Activated CD4-positive, alpha-beta T cell treated with anti-CD3 and anti-CD28 coated beads for 36 hours (primary cell): ENCODE measurements at regions not wholly inside any gene's neighbourhood (a gene's known extent, or its start where the extent isn't known, plus 50 kb on each side); places are given as distances from the start of the nearest gene placed in this dataset.
"Not testable (repeated sequence)": the region's sequence is repeated elsewhere in the genome, so short reads cannot be mapped to it uniquely, and the experiment has no call there.

Experiments used
- ATAC-seq: fragments of 200-7000 bp; cut with Tn5 transposase; one replicate; pipeline ENCODE4 v1.10.0; 2021; ENCODE audit warnings: mild to moderate bottlenecking, moderate library complexity
- CTCF ChIA-PET: fragments of 350-600 bp; sonication (Branson Sonifier 250); formaldehyde crosslinking; loops from one replicate; lab custom pipeline; 2021; ENCODE audit warnings: antibody characterized with exemption; lab: Charles Lee
- POLR2A ChIA-PET: fragments of 350-600 bp; sonication (Branson Sonifier 250); formaldehyde crosslinking; loops from one replicate; lab custom pipeline; 2021; ENCODE audit warnings: antibody characterized with exemption, inconsistent platforms; lab: Charles Lee
- DNase-seq: peaks from one replicate; pipeline ENCODE4 v3.0.0-alpha.2; 2020
- H3K27ac Mint-ChIP-seq: one replicate; pipeline ENCODE4 v1.8.0; 2021; ENCODE audit warnings: mixed read lengths
- H3K27me3 Mint-ChIP-seq: one replicate; pipeline ENCODE4 v1.8.0; 2021; ENCODE audit warnings: mixed read lengths
- H3K36me3 Mint-ChIP-seq: one replicate; pipeline ENCODE4 v1.8.0; 2021; ENCODE audit warnings: low read depth, mixed read lengths
- H3K4me1 Mint-ChIP-seq: one replicate; pipeline ENCODE4 v1.8.0; 2021; ENCODE audit warnings: mixed read lengths
- H3K4me3 Mint-ChIP-seq: one replicate; pipeline ENCODE4 v1.8.0; 2021; ENCODE audit warnings: mild to moderate bottlenecking, moderate library complexity, mixed read lengths
- H3K9me3 Mint-ChIP-seq: one replicate; pipeline ENCODE4 v1.8.0; 2021; ENCODE audit warnings: low read depth, mixed read lengths
- intact Hi-C, 2 experiments: fragments of 100-400 bp; cut with DNase I in 1 of 2; cut with micrococcal nuclease in 1 of 2; formaldehyde crosslinking; loops; one replicate each; pipeline versions ENCODE4 v1.14.2 to v1.15.1; 2022 to 2024; cut with DNase I, micrococcal nuclease

DNA sequence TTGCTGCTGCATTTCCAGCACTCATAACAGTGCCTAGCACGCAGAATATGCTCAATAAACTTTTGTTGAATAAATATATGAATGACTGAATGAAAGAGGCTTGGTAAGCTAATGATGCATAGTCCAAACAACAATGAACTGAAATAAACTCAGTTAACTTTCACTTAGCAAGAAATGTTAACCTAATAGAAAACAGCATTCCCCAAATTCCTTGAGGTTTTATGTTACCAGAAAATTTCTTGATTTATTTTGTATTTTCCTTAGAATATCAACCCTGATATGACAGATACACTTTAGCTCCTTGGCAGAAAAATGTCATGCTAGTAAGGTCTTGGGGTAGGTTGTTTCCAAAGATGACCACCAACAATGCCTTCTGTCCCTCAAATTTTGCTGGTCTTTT lies 217.4 kb downstream of the KCNE4 start:
- no peaks in the 10 kb centered on the region for H3K27me3 Mint-ChIP-seq
- no peaks in the 10 kb centered on the region for H3K4me1 Mint-ChIP-seq
- ATAC-seq (no peak), DNase-seq (no peak)
- intact Hi-C loops: no loop called here
- peaks cover 4% of the 10 kb centered on the region for H3K9me3 Mint-ChIP-seq
- no peak overlapping the region for H3K27ac Mint-ChIP-seq
- ChIA-PET CTCF (interaction anchor here (0.9 kb wide), 1 partner anchor 264 kb away, joined by 3 read pairs; no protein-coding TSS in a partner anchor), POLR2A (no interaction called here)
- H3K36me3 Mint-ChIP-seq: no peaks in the 10 kb centered on the region
- no peak overlapping the region for H3K4me3 Mint-ChIP-seq

DNA sequence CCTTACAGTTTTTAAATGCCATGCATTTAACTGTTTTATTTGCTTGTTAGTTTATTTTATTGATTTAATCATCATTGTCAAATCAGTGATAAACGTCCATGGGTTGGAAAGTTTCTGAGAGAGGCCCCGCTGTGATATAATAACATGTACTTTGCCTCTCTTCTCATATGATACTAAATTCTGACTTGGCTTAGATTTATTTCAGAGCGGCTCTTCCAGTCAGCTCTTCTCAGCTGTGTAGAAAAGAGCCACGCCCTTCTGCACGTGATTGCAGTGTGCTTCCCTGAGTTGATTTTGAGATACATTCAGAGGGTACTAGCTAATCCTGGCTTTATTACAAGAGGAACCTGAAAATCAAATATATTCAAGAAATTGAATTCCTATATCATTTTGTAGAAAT lies 218.6 kb downstream of the KCNE4 start:
- intact Hi-C loops: no loop called here
- no peaks in the 10 kb centered on the region for H3K27me3 Mint-ChIP-seq
- ATAC-seq (no peak), DNase-seq (no peak)
- CTCF ChIA-PET: interaction anchor here (0.9 kb wide), 1 partner anchor 263 kb away, joined by 3 read pairs; no protein-coding TSS in a partner anchor
- POLR2A ChIA-PET: no interaction called here
- H3K9me3 Mint-ChIP-seq: peaks cover 4% of the 10 kb centered on the region
- H3K4me3 Mint-ChIP-seq: no peak overlapping the region
- H3K4me1 Mint-ChIP-seq: no peaks in the 10 kb centered on the region
- no peaks in the 10 kb centered on the region for H3K36me3 Mint-ChIP-seq
- H3K27ac Mint-ChIP-seq: no peak overlapping the region

GRCh38 chr2:223273995-223274394 lies 222.0 kb downstream of the KCNE4 start:
- no peaks in the 10 kb centered on the region for H3K4me1 Mint-ChIP-seq
- intact Hi-C loops: no loop called here
- ATAC-seq (no peak), DNase-seq (no peak)
- H3K9me3 Mint-ChIP-seq: peaks cover 4% of the 10 kb centered on the region
- ChIA-PET POLR2A (no interaction called here), CTCF (no interaction called here)
- no peaks in the 10 kb centered on the region for H3K36me3 Mint-ChIP-seq
- H3K4me3 Mint-ChIP-seq: no peak overlapping the region
- no peaks in the 10 kb centered on the region for H3K27me3 Mint-ChIP-seq
- H3K27ac Mint-ChIP-seq: no peak overlapping the region

DNA sequence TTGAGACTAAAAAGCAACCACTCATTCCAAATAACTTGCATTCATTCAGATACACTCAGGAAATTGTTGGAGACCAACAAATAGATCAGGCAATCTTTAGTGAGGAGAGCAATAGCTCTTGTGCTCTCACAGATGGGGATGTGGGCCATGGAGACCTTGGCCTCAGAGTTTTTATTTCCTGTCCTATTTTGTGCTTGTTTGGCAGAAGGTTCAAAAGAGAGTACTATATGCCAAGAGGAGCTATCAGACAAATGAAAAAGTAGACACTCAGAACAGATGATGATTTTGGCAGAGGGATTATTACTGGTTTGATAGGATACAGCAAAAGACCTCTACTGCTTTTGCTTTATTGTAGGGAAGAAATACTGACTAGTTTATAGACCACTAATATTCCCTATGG lies 230.2 kb downstream of the KCNE4 start:
- POLR2A ChIA-PET: no interaction called here
- no peaks in the 10 kb centered on the region for H3K36me3 Mint-ChIP-seq
- no peaks in the 10 kb centered on the region for H3K9me3 Mint-ChIP-seq
- H3K27ac Mint-ChIP-seq: no peak overlapping the region
- ATAC-seq (no peak), DNase-seq (no peak)
- CTCF ChIA-PET: no interaction called here
- no peaks in the 10 kb centered on the region for H3K27me3 Mint-ChIP-seq
- intact Hi-C loops: no loop called here
- no peak overlapping the region for H3K4me3 Mint-ChIP-seq
- H3K4me1 Mint-ChIP-seq: no peaks in the 10 kb centered on the region

DNA sequence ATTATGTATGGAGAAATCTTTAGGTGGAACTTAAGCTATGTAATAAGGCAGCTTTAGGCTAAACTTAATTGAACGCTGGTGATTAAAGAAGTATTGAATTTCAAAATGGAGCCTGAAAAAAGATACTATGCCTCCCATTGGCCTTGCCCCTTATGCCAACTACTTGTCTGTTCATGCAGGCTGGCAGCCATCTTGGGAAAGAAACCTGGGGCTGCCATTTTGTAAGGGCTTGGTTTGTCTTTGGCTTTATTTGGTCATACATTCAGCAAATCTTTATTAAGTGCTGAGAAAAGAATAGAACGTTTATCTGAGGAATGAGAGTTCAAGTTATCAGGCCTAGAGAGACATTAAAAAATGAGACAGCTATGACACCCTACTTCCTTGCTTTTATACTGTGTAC lies 231.3 kb downstream of the KCNE4 start:
- ChIA-PET CTCF (interaction anchor here (0.7 kb wide), 2 partner anchors 25 to 454 kb away, joined by 3 read pairs; no protein-coding TSS in a partner anchor), POLR2A (no interaction called here)
- Mint-ChIP-seq H3K27ac (no peak overlapping the region), H3K36me3 (no peaks in the 10 kb centered on the region), H3K9me3 (peaks cover 1% of the 10 kb centered on the region), H3K27me3 (no peaks in the 10 kb centered on the region), H3K4me1 (no peaks in the 10 kb centered on the region), H3K4me3 (no peak overlapping the region)
- intact Hi-C loops: no loop called here
- no peak for ATAC-seq
- DNase-seq: no peak

- Mint-ChIP-seq H3K4me3 (no peak overlapping the region), H3K4me1 (no peaks in the 10 kb centered on the region), H3K27ac (no peak overlapping the region), H3K36me3 (no peaks in the 10 kb centered on the region), H3K27me3 (no peaks in the 10 kb centered on the region), H3K9me3 (peaks cover 1% of the 10 kb centered on the region)
- no peak for ATAC-seq
- POLR2A ChIA-PET: no interaction called here
- CTCF ChIA-PET: interaction anchor here (0.7 kb wide), 1 partner anchor 26 kb away, joined by 3 read pairs; no protein-coding TSS in a partner anchor
- no peak for DNase-seq
- intact Hi-C loops: no loop called here
Measured at GRCh38 chr2:223283771-223284170, 231.8 kb downstream of the KCNE4 start.

DNA sequence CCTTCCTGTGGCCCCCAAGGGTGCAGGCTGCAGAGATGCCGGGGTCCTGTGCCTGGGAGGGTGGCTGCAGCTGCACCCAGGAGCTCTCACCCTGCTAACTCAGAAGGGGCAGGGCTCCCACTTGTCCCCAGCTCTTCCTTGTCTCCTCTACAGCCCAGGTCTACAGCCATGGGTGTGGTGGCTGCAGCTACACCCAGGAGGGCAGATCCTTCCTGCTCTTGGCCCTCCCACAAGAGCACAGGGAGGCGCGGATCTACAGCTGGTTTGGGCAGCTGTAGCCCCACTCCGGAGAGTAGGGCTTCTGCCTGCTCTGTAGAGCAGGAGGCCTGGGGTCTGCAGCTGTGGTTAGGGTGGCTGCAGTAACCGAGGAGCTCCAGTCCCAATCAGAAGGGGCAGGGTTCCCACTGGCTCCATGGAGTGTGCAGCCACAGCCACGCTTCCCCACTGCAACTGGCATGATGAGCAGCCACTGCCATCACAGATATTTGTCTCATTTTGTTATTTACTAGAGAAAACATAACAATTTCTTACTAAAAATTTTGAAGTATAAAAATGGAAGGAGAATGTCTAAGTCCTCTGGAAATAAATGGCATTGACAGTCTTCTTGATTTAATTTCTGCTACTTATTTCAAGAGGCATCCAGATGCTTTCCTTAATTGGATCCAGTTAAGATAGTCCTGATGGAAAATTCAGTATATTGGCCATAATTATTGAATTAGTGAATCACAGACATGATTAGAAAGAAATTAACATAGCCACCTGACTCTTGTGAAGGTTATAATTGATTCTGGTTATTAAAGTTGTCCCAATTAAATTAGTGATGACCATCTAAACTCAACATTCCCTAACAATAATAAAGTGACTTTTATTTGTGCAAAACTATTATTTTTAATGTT lies 233.6 kb downstream of the KCNE4 start:
- H3K4me1 Mint-ChIP-seq: no peaks in the 10 kb centered on the region
- no peak for ATAC-seq
- H3K4me3 Mint-ChIP-seq: no peak overlapping the region
- no peaks in the 10 kb centered on the region for H3K36me3 Mint-ChIP-seq
- DNase-seq: no peak
- ChIA-PET CTCF (no interaction called here), POLR2A (no interaction called here)
- H3K9me3 Mint-ChIP-seq: peaks cover 1% of the 10 kb centered on the region
- no peak overlapping the region for H3K27ac Mint-ChIP-seq
- H3K27me3 Mint-ChIP-seq: no peaks in the 10 kb centered on the region
- intact Hi-C loops: no loop called here

DNA sequence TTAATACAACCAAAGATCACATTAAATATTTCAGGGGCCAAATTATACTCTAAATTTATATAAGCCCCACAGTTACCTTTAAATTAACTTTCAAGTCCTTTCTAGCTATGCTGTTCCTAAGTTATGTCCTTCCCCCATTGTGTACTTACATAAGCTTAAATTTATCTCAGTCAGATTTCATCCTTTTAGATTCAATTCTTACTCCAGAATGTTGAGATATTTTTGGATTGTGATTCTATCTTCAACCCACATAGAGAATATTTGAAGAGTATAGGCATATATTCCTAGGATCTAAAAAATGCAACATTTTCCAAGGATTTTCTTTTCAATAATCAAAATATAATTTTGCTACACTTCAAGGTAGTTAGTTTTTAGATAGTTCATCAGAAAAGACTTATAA lies 242.8 kb downstream of the KCNE4 start:
- Mint-ChIP-seq H3K4me3 (no peak overlapping the region), H3K36me3 (no peaks in the 10 kb centered on the region), H3K27me3 (no peaks in the 10 kb centered on the region), H3K27ac (no peak overlapping the region), H3K9me3 (no peaks in the 10 kb centered on the region), H3K4me1 (no peaks in the 10 kb centered on the region)
- ATAC-seq: no peak
- intact Hi-C loops: no loop called here
- no peak for DNase-seq
- POLR2A ChIA-PET: no interaction called here
- CTCF ChIA-PET: no interaction called here

GRCh38 chr2:223297788-223298187 lies 245.8 kb downstream of the KCNE4 start:
- H3K36me3 Mint-ChIP-seq: no peaks in the 10 kb centered on the region
- H3K4me1 Mint-ChIP-seq: no peaks in the 10 kb centered on the region
- ATAC-seq (no peak), DNase-seq (no peak)
- ChIA-PET POLR2A (no interaction called here), CTCF (no interaction called here)
- H3K27me3 Mint-ChIP-seq: no peaks in the 10 kb centered on the region
- no peak overlapping the region for H3K4me3 Mint-ChIP-seq
- H3K27ac Mint-ChIP-seq: no peak overlapping the region
- peaks cover 3% of the 10 kb centered on the region for H3K9me3 Mint-ChIP-seq
- intact Hi-C loops: no loop called here

DNA sequence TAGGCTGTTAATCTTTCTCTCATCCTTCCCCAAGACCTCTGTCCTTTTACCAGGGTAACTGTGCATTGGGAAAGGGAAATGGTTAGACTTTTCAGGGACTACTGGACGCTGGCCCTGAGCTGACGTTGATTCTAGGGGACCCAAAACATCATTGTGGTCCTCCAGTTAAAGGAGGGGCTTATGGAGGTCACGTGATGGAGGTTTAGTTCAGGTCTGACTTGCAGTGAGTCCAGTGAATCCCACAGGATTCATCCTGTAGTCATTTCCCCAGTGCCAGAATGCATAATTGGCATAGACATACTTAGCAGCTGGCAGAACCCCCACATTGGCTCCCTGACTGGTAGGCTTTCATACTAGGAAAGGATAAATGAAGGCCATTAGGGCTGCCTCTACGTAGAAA lies 246.3 kb downstream of the KCNE4 start:
- intact Hi-C loops, H3K9me3 Mint-ChIP-seq, POLR2A ChIA-PET, DNase-seq, H3K4me3 Mint-ChIP-seq, H3K36me3 Mint-ChIP-seq, CTCF ChIA-PET, H3K4me1 Mint-ChIP-seq, ATAC-seq, H3K27me3 Mint-ChIP-seq, H3K27ac Mint-ChIP-seq: not testable (repeated sequence)

DNA sequence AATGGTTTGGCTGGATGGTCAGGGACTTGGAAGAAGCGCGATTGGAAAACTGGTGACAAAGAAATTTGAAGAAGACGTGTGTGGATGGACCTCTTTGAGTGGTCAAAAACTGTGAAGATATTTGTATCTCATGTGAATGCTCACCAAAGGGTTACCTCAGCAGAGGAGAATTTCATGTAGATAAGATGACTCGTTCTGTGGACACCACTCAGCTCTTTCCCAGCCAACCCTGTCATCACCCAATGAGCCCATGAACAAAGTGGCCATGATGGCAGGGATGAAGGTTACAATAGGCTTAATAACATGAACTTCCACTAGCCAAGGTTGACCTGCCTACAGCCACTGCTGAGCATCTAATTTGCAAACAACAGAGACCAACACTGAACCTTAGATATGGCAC lies 248.3 kb downstream of the KCNE4 start:
- intact Hi-C loops: loop anchor here in 1 of 2 experiments (10.0 kb wide), 1 partner anchor 326 kb away; no protein-coding TSS in a partner anchor
- Mint-ChIP-seq H3K4me3 (no peak overlapping the region), H3K36me3 (no peaks in the 10 kb centered on the region), H3K27ac (no peak overlapping the region), H3K27me3 (no peaks in the 10 kb centered on the region), H3K9me3 (peaks cover 3% of the 10 kb centered on the region), H3K4me1 (no peaks in the 10 kb centered on the region)
- DNase-seq (no peak), ATAC-seq (no peak)
- ChIA-PET POLR2A (no interaction called here), CTCF (no interaction called here)

GRCh38 chr2:223306371-223306770 lies 254.4 kb downstream of the KCNE4 start:
- no peaks in the 10 kb centered on the region for H3K9me3 Mint-ChIP-seq
- CTCF ChIA-PET: no interaction called here
- intact Hi-C loops: loop anchor here in 1 of 2 experiments (10.0 kb wide), 1 partner anchor 332 kb away; no protein-coding TSS in a partner anchor
- no peaks in the 10 kb centered on the region for H3K4me1 Mint-ChIP-seq
- no peaks in the 10 kb centered on the region for H3K27me3 Mint-ChIP-seq
- no peak for ATAC-seq
- peak; percentile 11 for DNase-seq
- H3K36me3 Mint-ChIP-seq: no peaks in the 10 kb centered on the region
- no peak overlapping the region for H3K4me3 Mint-ChIP-seq
- H3K27ac Mint-ChIP-seq: no peak overlapping the region
- POLR2A ChIA-PET: no interaction called here
